ENCODE measurements at regions not wholly inside any gene's neighbourhood (a gene's known extent, or its start where the extent isn't known, plus 50 kb on each side); places are given as distances from the start of the nearest gene placed in this dataset.
"Not testable (repeated sequence)": the region's sequence is repeated elsewhere in the genome, so short reads cannot be mapped to it uniquely, and the experiment has no call there.

DNA sequence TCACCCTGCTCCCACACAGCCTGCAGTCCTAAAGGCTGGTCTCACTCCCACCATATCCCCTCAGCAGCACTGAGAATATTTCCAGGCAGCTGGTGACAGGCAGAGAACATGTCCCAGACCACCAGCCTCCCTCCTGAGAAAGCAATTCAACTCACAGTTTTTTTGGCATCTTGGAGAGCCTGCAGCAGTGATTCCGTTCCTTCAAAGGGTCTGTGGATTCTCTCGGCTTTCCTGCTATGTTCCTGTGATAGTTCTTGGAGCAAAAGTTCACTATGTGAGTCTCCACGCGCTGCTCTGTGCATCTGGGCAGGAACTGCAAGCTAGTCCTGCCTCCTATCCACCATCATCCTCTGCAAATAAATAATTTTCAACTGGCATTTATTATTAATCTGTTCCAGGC is 448.3 kb upstream of the HSF2 start:
- peaks cover 3% of the 10 kb centered on the region for H3K4me1 ChIP-seq (ENCODE audit: control insufficient read depth, insufficient read depth, low read length)
- no peaks in the 10 kb centered on the region for H3K36me3 ChIP-seq (ENCODE audit: control insufficient read depth, insufficient read depth, low read length)
- no peaks in the 10 kb centered on the region for H3K27me3 ChIP-seq (ENCODE audit: control insufficient read depth, insufficient read depth, low read length)
- H3K4me3 ChIP-seq (ENCODE audit: low read depth, low read length) = no peak overlapping the region
- WGBS (ENCODE audit: insufficient coverage) = 80% methylated on average over 1 of the region's 4 CpGs
- peak in 1 of 6 donors; percentile 2 for DNase-seq (ENCODE audit: low read depth in 4 of 6, low spot score in 6 of 6)
- no peak overlapping the region for H3K27ac ChIP-seq (ENCODE audit: low read depth, low read length)
- peaks cover 8% of the 10 kb centered on the region for H3K9me3 ChIP-seq (ENCODE audit: control insufficient read depth, insufficient read depth, low read length)

DNA sequence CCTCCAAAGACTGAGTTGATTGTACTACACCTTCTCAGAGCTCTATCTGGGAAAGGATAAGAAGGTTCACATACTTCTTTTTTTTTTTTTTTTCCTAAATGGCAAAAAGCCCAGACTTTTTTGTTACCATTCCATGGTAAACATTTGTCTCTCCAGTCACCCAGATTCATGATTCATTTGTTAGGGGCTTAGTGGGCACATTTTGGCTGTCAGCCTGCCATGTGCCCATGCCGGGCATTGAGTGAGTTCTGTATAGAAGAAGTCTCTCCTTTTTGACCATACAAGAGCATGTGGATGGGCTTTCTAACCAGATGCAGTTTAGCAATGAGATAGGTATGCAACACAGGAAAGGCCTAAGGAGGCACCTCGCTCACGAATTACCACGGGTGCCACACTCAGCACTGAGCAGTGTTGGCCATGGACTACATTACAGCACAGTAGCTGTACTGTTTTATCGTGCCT is 447.5 kb upstream of the HSF2 start:
- WGBS (ENCODE audit: insufficient coverage) = 52% methylated on average over 4 of the region's 5 CpGs
- Histone ChIP-seq H3K27ac (ENCODE audit: low read depth, low read length) (peak overlapping the region; percentile 37), H3K27me3 (ENCODE audit: control insufficient read depth, insufficient read depth, low read length) (no peaks in the 10 kb centered on the region), H3K4me3 (ENCODE audit: low read depth, low read length) (no peak overlapping the region), H3K4me1 (ENCODE audit: control insufficient read depth, insufficient read depth, low read length) (peaks cover 3% of the 10 kb centered on the region), H3K36me3 (ENCODE audit: control insufficient read depth, insufficient read depth, low read length) (no peaks in the 10 kb centered on the region), H3K9me3 (ENCODE audit: control insufficient read depth, insufficient read depth, low read length) (peaks cover 8% of the 10 kb centered on the region)
- peak in 5 of 6 donors; percentile 32 to 86 (median 55) for DNase-seq (ENCODE audit: low read depth in 4 of 6, low spot score in 6 of 6)

DNA sequence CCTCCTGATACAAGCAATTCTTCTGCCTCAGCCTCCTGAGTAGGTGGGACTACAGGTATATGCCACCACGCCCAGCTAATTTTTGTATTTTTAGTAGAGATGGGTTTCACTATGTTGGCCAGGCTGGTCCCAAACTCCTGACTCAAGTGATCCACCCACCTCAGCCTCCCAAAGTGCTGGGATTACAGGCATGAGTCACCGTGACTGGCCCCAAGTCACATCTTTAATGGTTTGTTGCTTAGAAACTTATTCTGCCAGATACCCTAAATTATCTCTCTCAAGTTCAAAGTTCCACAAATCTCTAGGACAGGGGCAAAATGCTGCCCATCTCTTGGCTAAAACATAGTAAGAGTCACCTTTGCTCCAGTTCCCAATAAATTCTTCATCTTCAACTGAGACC is 444.1 kb upstream of the HSF2 start:
- no CpG with 5 or more reads among the region's 2 CpGs for WGBS (ENCODE audit: insufficient coverage)
- DNase-seq (ENCODE audit: low read depth in 4 of 6, low spot score in 6 of 6); H3K27me3 ChIP-seq (ENCODE audit: control insufficient read depth, insufficient read depth, low read length); H3K4me1 ChIP-seq (ENCODE audit: control insufficient read depth, insufficient read depth, low read length); H3K36me3 ChIP-seq (ENCODE audit: control insufficient read depth, insufficient read depth, low read length); H3K4me3 ChIP-seq (ENCODE audit: low read depth, low read length); H3K27ac ChIP-seq (ENCODE audit: low read depth, low read length); H3K9me3 ChIP-seq (ENCODE audit: control insufficient read depth, insufficient read depth, low read length): not testable (repeated sequence)

DNA sequence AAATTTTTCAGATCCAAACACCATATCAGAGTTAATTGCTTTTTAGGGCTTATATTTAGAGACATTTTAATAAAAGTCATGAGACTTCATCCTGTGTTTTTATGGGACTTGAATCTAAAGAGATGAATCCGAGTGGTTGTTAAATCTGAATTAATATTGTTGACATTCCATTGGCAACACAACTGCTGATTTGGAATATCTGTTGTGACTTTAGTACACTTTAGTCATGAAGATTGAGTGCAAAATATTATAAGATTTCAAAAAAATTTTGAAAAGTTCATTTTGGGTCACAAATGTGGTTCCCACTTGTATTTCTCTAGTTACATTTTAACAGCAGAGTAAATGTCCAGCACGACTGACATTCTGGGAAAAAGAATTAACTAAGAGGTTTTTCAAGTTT is 442.7 kb upstream of the HSF2 start:
- no peaks in the 10 kb centered on the region for H3K27me3 ChIP-seq (ENCODE audit: control insufficient read depth, insufficient read depth, low read length)
- no peak overlapping the region for H3K4me3 ChIP-seq (ENCODE audit: low read depth, low read length)
- H3K4me1 ChIP-seq (ENCODE audit: control insufficient read depth, insufficient read depth, low read length) = peaks cover 3% of the 10 kb centered on the region
- no peaks in the 10 kb centered on the region for H3K36me3 ChIP-seq (ENCODE audit: control insufficient read depth, insufficient read depth, low read length)
- H3K9me3 ChIP-seq (ENCODE audit: control insufficient read depth, insufficient read depth, low read length) = peaks cover 2% of the 10 kb centered on the region
- WGBS (ENCODE audit: insufficient coverage) = no CpG with 5 or more reads among the region's 2 CpGs
- no peak overlapping the region for H3K27ac ChIP-seq (ENCODE audit: low read depth, low read length)
- no peak for DNase-seq (ENCODE audit: low read depth in 4 of 6, low spot score in 6 of 6)

DNA sequence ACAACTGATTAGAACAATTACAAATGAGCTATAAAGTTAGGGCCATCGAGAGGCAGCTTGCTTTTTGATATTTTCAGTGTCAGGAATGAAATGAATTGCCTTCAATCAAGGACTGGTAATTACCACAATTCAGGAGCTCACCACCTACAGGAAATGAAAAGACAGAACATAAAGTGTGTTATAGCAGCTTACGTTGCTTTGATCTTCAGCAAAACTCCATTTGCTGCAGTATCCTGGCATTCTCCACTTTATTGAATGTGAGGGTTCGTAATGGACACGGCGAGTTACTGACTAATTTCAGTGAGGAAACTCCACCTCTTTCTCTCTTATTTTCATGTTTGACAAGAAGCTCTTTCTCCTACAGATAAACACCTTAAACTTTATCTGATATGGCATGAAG is 440.0 kb upstream of the HSF2 start:
- DNase-seq (ENCODE audit: low read depth in 4 of 6, low spot score in 6 of 6) = no peak
- no peaks in the 10 kb centered on the region for H3K4me1 ChIP-seq (ENCODE audit: control insufficient read depth, insufficient read depth, low read length)
- no CpG with 5 or more reads among the region's 5 CpGs for WGBS (ENCODE audit: insufficient coverage)
- no peaks in the 10 kb centered on the region for H3K36me3 ChIP-seq (ENCODE audit: control insufficient read depth, insufficient read depth, low read length)
- no peaks in the 10 kb centered on the region for H3K27me3 ChIP-seq (ENCODE audit: control insufficient read depth, insufficient read depth, low read length)
- no peak overlapping the region for H3K4me3 ChIP-seq (ENCODE audit: low read depth, low read length)
- H3K9me3 ChIP-seq (ENCODE audit: control insufficient read depth, insufficient read depth, low read length) = peaks cover 2% of the 10 kb centered on the region
- no peak overlapping the region for H3K27ac ChIP-seq (ENCODE audit: low read depth, low read length)

DNA sequence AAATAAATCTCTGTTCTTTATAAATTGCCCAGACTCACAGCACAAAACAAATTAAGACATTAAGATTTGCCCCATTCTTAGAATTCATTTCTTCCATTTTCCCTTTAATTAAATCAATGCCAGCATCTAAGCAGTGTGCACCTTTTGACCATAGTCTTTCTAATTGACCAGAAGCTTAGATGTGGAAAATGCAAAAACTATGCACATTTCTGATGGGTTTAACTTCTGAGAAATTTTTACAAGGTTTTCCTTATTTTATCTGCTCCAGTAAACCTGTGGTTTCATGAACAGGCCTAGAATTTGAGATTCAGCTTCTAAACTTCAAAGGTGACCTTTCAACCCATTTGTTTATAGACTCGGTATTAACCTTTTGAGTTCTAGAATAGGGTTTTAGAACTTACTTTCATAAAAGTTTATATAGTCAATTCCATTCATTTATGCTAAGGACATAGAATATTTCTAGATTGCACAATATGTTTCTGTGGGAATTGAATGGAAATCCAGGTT is 437.8 kb upstream of the HSF2 start:
- no CpG with 5 or more reads among the region's 1 CpG for WGBS (ENCODE audit: insufficient coverage)
- no peak for DNase-seq (ENCODE audit: low read depth in 4 of 6, low spot score in 6 of 6)
- no peak overlapping the region for H3K27ac ChIP-seq (ENCODE audit: low read depth, low read length)
- H3K4me1 ChIP-seq (ENCODE audit: control insufficient read depth, insufficient read depth, low read length) = no peaks in the 10 kb centered on the region
- H3K36me3 ChIP-seq (ENCODE audit: control insufficient read depth, insufficient read depth, low read length) = no peaks in the 10 kb centered on the region
- no peaks in the 10 kb centered on the region for H3K9me3 ChIP-seq (ENCODE audit: control insufficient read depth, insufficient read depth, low read length)
- no peak overlapping the region for H3K4me3 ChIP-seq (ENCODE audit: low read depth, low read length)
- no peaks in the 10 kb centered on the region for H3K27me3 ChIP-seq (ENCODE audit: control insufficient read depth, insufficient read depth, low read length)

DNA sequence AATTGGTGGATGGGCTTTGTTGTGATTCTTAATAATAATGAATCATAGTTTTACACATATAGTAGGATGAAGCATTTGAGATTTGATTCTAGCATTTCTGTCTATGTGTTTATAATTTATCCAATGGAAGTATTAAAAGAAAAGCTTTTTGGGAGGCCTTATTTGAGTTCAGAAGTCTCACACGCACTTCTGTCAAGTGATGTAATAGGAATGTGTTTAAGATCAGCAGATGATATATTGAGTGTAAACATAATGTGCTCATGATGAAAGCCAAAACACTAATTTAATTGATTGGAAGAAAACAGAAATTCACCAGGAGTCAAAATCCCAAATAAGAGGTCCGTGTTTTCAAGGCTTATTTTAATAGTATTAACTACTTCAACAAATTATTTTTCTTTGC is 435.6 kb upstream of the HSF2 start:
- Histone ChIP-seq H3K4me1 (ENCODE audit: control insufficient read depth, insufficient read depth, low read length) (no peaks in the 10 kb centered on the region), H3K36me3 (ENCODE audit: control insufficient read depth, insufficient read depth, low read length) (no peaks in the 10 kb centered on the region), H3K4me3 (ENCODE audit: low read depth, low read length) (no peak overlapping the region), H3K9me3 (ENCODE audit: control insufficient read depth, insufficient read depth, low read length) (no peaks in the 10 kb centered on the region), H3K27ac (ENCODE audit: low read depth, low read length) (no peak overlapping the region), H3K27me3 (ENCODE audit: control insufficient read depth, insufficient read depth, low read length) (no peaks in the 10 kb centered on the region)
- no peak for DNase-seq (ENCODE audit: low read depth in 4 of 6, low spot score in 6 of 6)
- no CpG with 5 or more reads among the region's 2 CpGs for WGBS (ENCODE audit: insufficient coverage)

DNA sequence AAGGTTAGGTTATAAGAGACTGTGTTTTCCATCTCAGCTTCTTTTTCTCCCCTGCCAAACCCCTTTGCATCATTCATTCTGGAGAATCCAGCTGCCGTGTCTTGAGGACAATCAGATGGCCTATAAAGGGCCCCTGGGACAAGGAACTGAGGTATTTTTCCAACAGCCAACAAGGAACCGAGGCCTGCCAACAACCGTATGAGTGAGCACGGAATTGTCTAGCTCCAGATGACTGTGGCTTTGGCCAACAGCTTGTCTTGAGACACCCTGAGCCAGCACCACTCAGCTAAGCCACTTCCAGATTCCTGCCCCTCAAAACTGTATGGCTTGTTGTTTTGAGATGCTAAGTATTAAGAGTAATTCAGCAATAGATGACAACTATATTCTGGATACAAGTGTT is 433.7 kb upstream of the HSF2 start:
- Histone ChIP-seq H3K9me3 (ENCODE audit: control insufficient read depth, insufficient read depth, low read length) (no peaks in the 10 kb centered on the region), H3K4me1 (ENCODE audit: control insufficient read depth, insufficient read depth, low read length) (no peaks in the 10 kb centered on the region), H3K27me3 (ENCODE audit: control insufficient read depth, insufficient read depth, low read length) (no peaks in the 10 kb centered on the region), H3K27ac (ENCODE audit: low read depth, low read length) (no peak overlapping the region), H3K36me3 (ENCODE audit: control insufficient read depth, insufficient read depth, low read length) (no peaks in the 10 kb centered on the region), H3K4me3 (ENCODE audit: low read depth, low read length) (no peak overlapping the region)
- no peak for DNase-seq (ENCODE audit: low read depth in 4 of 6, low spot score in 6 of 6)
- 90% methylated on average over 4 of the region's 4 CpGs for WGBS (ENCODE audit: insufficient coverage)

DNA sequence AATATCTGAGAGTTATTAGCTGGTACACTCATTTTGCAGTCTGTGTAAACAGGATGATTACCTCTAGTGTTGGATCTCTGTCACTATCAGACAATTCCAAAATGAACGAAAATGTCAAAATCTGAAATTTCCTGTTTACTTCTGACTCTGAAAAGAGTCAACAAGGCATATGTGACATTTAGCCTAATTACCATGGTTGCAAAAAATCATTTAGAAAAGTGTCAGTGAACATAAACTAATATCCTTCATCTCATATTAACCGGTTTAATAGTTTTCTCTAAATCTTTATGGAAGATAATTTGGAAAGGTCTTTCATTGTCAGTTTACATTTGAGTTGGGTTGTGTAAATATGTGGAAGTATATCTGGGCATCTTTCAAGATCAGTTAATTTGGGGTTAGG is 431.8 kb upstream of the HSF2 start:
- H3K4me3 ChIP-seq (ENCODE audit: low read depth, low read length) = no peak overlapping the region
- H3K4me1 ChIP-seq (ENCODE audit: control insufficient read depth, insufficient read depth, low read length) = no peaks in the 10 kb centered on the region
- no peak overlapping the region for H3K27ac ChIP-seq (ENCODE audit: low read depth, low read length)
- DNase-seq (ENCODE audit: low read depth in 4 of 6, low spot score in 6 of 6) = no peak
- H3K36me3 ChIP-seq (ENCODE audit: control insufficient read depth, insufficient read depth, low read length) = no peaks in the 10 kb centered on the region
- H3K27me3 ChIP-seq (ENCODE audit: control insufficient read depth, insufficient read depth, low read length) = no peaks in the 10 kb centered on the region
- whole genome bisulfite sequencing (ENCODE audit: insufficient coverage) = no CpG with 5 or more reads among the region's 2 CpGs
- H3K9me3 ChIP-seq (ENCODE audit: control insufficient read depth, insufficient read depth, low read length) = no peaks in the 10 kb centered on the region

DNA sequence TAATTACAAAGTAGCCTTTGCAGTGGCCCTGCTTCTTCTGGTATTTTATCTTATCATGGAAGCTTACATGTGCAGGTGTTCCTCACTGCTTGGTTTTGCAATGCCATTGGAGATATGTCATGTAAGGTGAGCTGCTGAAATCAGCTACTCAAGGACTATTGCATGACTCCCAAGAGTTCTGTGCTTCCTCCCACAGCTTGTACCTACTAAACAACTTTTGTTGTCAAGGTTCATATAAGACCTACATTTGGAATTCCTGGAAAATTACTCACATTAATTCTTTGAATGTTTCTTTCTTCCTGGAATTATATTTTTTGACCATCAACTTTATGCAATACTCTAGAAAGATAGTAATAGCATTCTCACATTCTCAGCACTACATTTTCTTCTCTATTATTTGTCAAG is 427.5 kb upstream of the HSF2 start:
- H3K27ac ChIP-seq (ENCODE audit: low read depth, low read length) = no peak overlapping the region
- DNase-seq (ENCODE audit: low read depth in 4 of 6, low spot score in 6 of 6) = no peak
- no peak overlapping the region for H3K4me3 ChIP-seq (ENCODE audit: low read depth, low read length)
- no peaks in the 10 kb centered on the region for H3K27me3 ChIP-seq (ENCODE audit: control insufficient read depth, insufficient read depth, low read length)
- H3K9me3 ChIP-seq (ENCODE audit: control insufficient read depth, insufficient read depth, low read length) = no peaks in the 10 kb centered on the region
- H3K4me1 ChIP-seq (ENCODE audit: control insufficient read depth, insufficient read depth, low read length) = no peaks in the 10 kb centered on the region
- H3K36me3 ChIP-seq (ENCODE audit: control insufficient read depth, insufficient read depth, low read length) = no peaks in the 10 kb centered on the region

Measured in spinal cord (tissue), 9 donors.